NCI-H524 treated with DMSO at 0.1 percent for 48 hours (cell line): ENCODE measurements at regions not wholly inside any gene's neighbourhood (a gene's known extent, or its start where the extent isn't known, plus 50 kb on each side); places are given as distances from the start of the nearest gene placed in this dataset.
A peak's percentile ranks its signal among the peaks of the same experiment; 100 is the strongest.
"Not testable (repeated sequence)": the region's sequence is repeated elsewhere in the genome, so short reads cannot be mapped to it uniquely, and the experiment has no call there.

Source experiments
- DNase-seq: peaks from one replicate; lab custom pipeline; 2025; lab: John Stamatoyannopoulos, UW

GRCh38 chr15:62365795-62366442 is 200.8 kb upstream of the C2CD4B start:
- DNase-seq = no peak

- no peak for DNase-seq
Measured at GRCh38 chr15:62369454-62369853, 204.4 kb upstream of the C2CD4B start.

GRCh38 chr15:62371683-62372082 is 206.6 kb upstream of the C2CD4B start:
- not testable (repeated sequence) for DNase-seq

- DNase-seq = no peak
Measured at GRCh38 chr15:62377736-62378480, 212.8 kb upstream of the C2CD4B start.

GRCh38 chr15:62378772-62379498 is 213.8 kb upstream of the C2CD4B start:
- no peak for DNase-seq

GRCh38 chr15:62380011-62380410 is 214.9 kb upstream of the C2CD4B start:
- no peak for DNase-seq

- no peak for DNase-seq
Measured at GRCh38 chr15:62382046-62382445, 217.0 kb upstream of the C2CD4B start.

GRCh38 chr15:62389885-62390790 is 225.1 kb upstream of the C2CD4B start, which contains the start of gene TLN2:
Gene TLN2, plus strand, starts transcription at chr15:62390550.
- DNase-seq = no peak

GRCh38 chr15:62390791-62391640 is 225.9 kb upstream of the C2CD4B start:
- no peak for DNase-seq

- no peak for DNase-seq
Measured at GRCh38 chr15:62391641-62392262, 226.7 kb upstream of the C2CD4B start.

- no peak for DNase-seq
Measured at GRCh38 chr15:62392376-62392775, 227.3 kb upstream of the C2CD4B start.

- no peak for DNase-seq
Measured at GRCh38 chr15:62393196-62393595, 228.1 kb upstream of the C2CD4B start.

GRCh38 chr15:62394079-62394478 is 229.0 kb upstream of the C2CD4B start:
- DNase-seq = no peak

- no peak for DNase-seq
Measured at GRCh38 chr15:62400778-62401177, 235.7 kb upstream of the C2CD4B start.

- DNase-seq = no peak
Measured at GRCh38 chr15:62402687-62403086, 237.6 kb upstream of the C2CD4B start.

- no peak for DNase-seq
Measured at GRCh38 chr15:62403164-62403809, 238.2 kb upstream of the C2CD4B start.

- DNase-seq = peak; percentile 98
Measured at GRCh38 chr15:62404194-62404985, 239.3 kb upstream of the C2CD4B start.

GRCh38 chr15:62406305-62406891 is 241.3 kb upstream of the C2CD4B start:
- no peak for DNase-seq

GRCh38 chr15:62407216-62407615 is 242.1 kb upstream of the C2CD4B start:
- DNase-seq = no peak
